Adrenal gland (tissue), 5 donors: ENCODE measurements at regions not wholly inside any gene's neighbourhood (a gene's known extent, or its start where the extent isn't known, plus 50 kb on each side); places are given as distances from the start of the nearest gene placed in this dataset.

Experiments used
- CTCF ChIP-seq, 6 experiments: fragments of 450-650 bp in 4 of 6; fragments of 200-600 bp in 2 of 6; sonication (generic) in 1 of 6; IDR thresholded peaks; 1 replicate in 5 of 6; 2 replicates in 1 of 6; pipeline versions ENCODE4 v1.5.1 to v1.8.0; 2016 to 2021; ENCODE audit warnings: antibody characterized with exemption in 6 of 6, mild to moderate bottlenecking in 2 of 6, moderate library complexity in 1 of 6
- POLR2A ChIP-seq, 2 donors: fragments of 450-650 bp; IDR thresholded peaks; one replicate each; pipeline ENCODE4 v1.6.1; 2017; ENCODE audit warnings: antibody characterized with exemption in 2 of 2, mild to moderate bottlenecking in 2 of 2, moderate library complexity in 1 of 2
- donor health status: DM: no; HTN: no; CAD: no.

- TF ChIP-seq CTCF (IDR thresholded peaks at IDR 0.05), result no peak
- TF ChIP-seq POLR2A (IDR thresholded peaks at IDR 0.05), result no peak
These were observed 334.6 kb upstream of the MPDZ start for GRCh38 chr9:13614060-13614459.
